ENCODE measurements at regions not wholly inside any gene's neighbourhood (a gene's known extent, or its start where the extent isn't known, plus 50 kb on each side); places are given as distances from the start of the nearest gene placed in this dataset.

DNA sequence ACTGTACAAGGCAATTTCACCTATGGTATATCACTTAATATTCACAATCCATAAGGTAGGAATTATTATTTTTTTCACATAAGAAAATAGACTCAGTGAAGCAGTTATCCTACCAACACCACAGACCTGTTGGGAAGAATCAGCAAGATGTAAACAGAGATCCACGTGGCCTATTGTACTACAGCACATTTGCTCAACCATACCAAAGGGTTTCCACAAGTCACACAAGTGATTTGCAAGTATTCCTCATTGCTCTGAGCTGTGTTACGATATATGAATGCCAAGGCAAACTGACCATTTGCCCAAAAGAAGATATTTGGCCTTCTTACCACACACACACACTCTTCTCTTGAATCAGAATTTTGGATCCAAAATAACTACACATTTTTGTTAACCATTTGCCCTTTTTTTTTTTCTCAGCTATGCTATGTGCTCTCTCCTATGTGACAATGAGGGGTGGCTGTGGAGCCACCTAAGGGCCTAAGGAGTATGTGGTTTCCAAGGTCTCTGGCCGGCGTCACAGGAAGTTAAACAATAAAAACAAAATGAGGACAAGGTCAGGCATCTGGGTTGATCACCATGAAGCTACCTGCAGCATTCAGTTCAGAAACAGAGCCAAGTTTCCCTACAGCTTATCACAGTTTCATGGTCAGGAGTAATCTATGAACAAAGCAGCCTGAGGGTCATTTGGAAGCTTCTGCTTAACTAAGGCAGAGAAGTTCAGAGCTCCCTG is 171.0 kb upstream of the FREM1 start:
- no peaks in the 10 kb centered on the region for H3K4me1 ChIP-seq
- H3K79me2 ChIP-seq: no peaks in the 10 kb centered on the region
- no peaks in the 10 kb centered on the region for H3K36me3 ChIP-seq (ENCODE audit: control insufficient read depth, insufficient read depth, low read length)
- no peaks in the 10 kb centered on the region for H3K27me3 ChIP-seq (ENCODE audit: control insufficient read depth, insufficient read depth, low read length)
- H3K9ac ChIP-seq: no peak overlapping the region
- TF ChIP-seq, protein P1, sequence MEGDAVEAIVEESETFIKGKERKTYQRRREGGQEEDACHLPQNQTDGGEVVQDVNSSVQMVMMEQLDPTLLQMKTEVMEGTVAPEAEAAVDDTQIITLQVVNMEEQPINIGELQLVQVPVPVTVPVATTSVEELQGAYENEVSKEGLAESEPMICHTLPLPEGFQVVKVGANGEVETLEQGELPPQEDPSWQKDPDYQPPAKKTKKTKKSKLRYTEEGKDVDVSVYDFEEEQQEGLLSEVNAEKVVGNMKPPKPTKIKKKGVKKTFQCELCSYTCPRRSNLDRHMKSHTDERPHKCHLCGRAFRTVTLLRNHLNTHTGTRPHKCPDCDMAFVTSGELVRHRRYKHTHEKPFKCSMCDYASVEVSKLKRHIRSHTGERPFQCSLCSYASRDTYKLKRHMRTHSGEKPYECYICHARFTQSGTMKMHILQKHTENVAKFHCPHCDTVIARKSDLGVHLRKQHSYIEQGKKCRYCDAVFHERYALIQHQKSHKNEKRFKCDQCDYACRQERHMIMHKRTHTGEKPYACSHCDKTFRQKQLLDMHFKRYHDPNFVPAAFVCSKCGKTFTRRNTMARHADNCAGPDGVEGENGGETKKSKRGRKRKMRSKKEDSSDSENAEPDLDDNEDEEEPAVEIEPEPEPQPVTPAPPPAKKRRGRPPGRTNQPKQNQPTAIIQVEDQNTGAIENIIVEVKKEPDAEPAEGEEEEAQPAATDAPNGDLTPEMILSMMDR (IDR thresholded peaks at IDR 0.05): no peak
- no peak overlapping the region for H3K4me2 ChIP-seq (ENCODE audit: low read length)
- no peak overlapping the region for H3K27ac ChIP-seq
- H2AFZ ChIP-seq: no peak overlapping the region
- no peak overlapping the region for H3K4me3 ChIP-seq (ENCODE audit: low read depth, low read length)
- H3K9me3 ChIP-seq (ENCODE audit: control insufficient read depth, low read length): no peaks in the 10 kb centered on the region

DNA sequence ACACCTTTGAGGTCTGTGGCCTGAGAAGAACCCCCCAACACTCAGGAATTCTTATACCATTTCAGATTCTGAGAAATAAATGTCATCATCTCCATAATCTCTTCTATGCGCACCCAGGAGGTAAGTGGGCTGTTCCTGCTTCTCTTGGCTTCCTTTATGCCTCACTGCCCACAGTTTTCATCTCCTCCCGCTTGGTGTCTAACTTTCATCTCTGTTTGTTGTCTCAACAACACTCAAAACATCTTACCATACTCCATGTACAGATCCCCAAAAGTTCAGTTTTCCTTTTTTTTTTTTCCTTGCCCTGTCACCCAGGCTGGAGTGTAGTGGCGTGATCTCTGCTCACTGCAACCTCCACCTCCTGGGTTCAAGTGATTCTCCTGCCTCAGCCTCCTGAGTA is 170.2 kb upstream of the FREM1 start:
- H3K9ac ChIP-seq: no peak overlapping the region
- no peak overlapping the region for H3K4me3 ChIP-seq (ENCODE audit: low read depth, low read length)
- TF ChIP-seq, protein P1 (IDR thresholded peaks at IDR 0.05): no peak
- H3K79me2 ChIP-seq: no peaks in the 10 kb centered on the region
- H3K27me3 ChIP-seq (ENCODE audit: control insufficient read depth, insufficient read depth, low read length): no peaks in the 10 kb centered on the region
- H3K4me2 ChIP-seq (ENCODE audit: low read length): no peak overlapping the region
- H3K27ac ChIP-seq: no peak overlapping the region
- no peaks in the 10 kb centered on the region for H3K9me3 ChIP-seq (ENCODE audit: control insufficient read depth, low read length)
- no peaks in the 10 kb centered on the region for H3K4me1 ChIP-seq
- no peak overlapping the region for H2AFZ ChIP-seq
- H3K36me3 ChIP-seq (ENCODE audit: control insufficient read depth, insufficient read depth, low read length): no peaks in the 10 kb centered on the region

- Histone ChIP-seq H3K9me3 (ENCODE audit: control insufficient read depth, low read length) (no peaks in the 10 kb centered on the region), H3K36me3 (ENCODE audit: control insufficient read depth, insufficient read depth, low read length) (no peaks in the 10 kb centered on the region), H3K79me2 (no peaks in the 10 kb centered on the region), H3K9ac (no peak overlapping the region), H3K4me2 (ENCODE audit: low read length) (no peak overlapping the region), H3K4me3 (ENCODE audit: low read depth, low read length) (no peak overlapping the region), H3K27me3 (ENCODE audit: control insufficient read depth, insufficient read depth, low read length) (no peaks in the 10 kb centered on the region), H2AFZ (no peak overlapping the region), H3K27ac (no peak overlapping the region), H3K4me1 (no peaks in the 10 kb centered on the region)
- TF ChIP-seq, protein P1 (IDR thresholded peaks at IDR 0.05): no peak
Measured at GRCh38 chr9:15079989-15080388, 169.8 kb upstream of the FREM1 start.

GRCh38 chr9:15077946-15078729 is 167.9 kb upstream of the FREM1 start:
- Histone ChIP-seq H3K79me2 (no peaks in the 10 kb centered on the region), H3K4me3 (ENCODE audit: low read depth, low read length) (no peak overlapping the region), H3K36me3 (ENCODE audit: control insufficient read depth, insufficient read depth, low read length) (no peaks in the 10 kb centered on the region), H3K9ac (no peak overlapping the region), H3K27me3 (ENCODE audit: control insufficient read depth, insufficient read depth, low read length) (no peaks in the 10 kb centered on the region), H3K9me3 (ENCODE audit: control insufficient read depth, low read length) (no peaks in the 10 kb centered on the region), H3K4me1 (no peaks in the 10 kb centered on the region), H3K4me2 (ENCODE audit: low read length) (no peak overlapping the region), H3K27ac (no peak overlapping the region), H2AFZ (no peak overlapping the region)
- TF ChIP-seq, protein P1 (IDR thresholded peaks at IDR 0.05): no peak

Data from parathyroid adenoma (tissue), 2 donors.